ENCODE measurements at regions not wholly inside any gene's neighbourhood (a gene's known extent, or its start where the extent isn't known, plus 50 kb on each side); places are given as distances from the start of the nearest gene placed in this dataset.

DNA sequence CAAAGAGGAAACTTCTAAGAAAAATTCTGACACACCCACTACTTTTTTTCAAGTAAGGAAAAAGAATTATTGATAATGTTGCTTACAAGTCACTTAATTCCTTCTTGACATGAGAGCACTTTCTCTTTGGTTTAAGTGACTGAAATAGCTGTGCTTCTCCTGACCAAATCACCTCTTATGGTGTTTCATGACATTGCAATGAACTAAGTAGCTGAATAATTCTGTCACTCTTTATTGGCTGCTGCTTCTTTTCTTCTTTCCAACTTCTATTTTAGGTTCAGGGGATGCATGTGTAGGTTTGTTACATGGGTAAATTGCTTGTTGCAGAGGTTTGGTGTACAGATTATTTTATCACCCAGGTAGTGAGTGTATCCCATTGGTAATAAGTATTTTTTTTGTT lies 447.6 kb upstream of the NETO1 start:
- no peak for DNase-seq
- H3K36me3 ChIP-seq, result no peaks in the 10 kb centered on the region
- H3K27me3 ChIP-seq, result no peaks in the 10 kb centered on the region
- no peak overlapping the region for H3K4me3 ChIP-seq
- H3K9me3 ChIP-seq, result no peaks in the 10 kb centered on the region

GRCh38 chr18:73313476-73313875 lies 445.7 kb upstream of the NETO1 start:
- DNase-seq, result no peak
- no peak overlapping the region for H3K4me3 ChIP-seq
- no peaks in the 10 kb centered on the region for H3K27me3 ChIP-seq
- H3K9me3 ChIP-seq, result no peaks in the 10 kb centered on the region
- H3K36me3 ChIP-seq, result no peaks in the 10 kb centered on the region

DNA sequence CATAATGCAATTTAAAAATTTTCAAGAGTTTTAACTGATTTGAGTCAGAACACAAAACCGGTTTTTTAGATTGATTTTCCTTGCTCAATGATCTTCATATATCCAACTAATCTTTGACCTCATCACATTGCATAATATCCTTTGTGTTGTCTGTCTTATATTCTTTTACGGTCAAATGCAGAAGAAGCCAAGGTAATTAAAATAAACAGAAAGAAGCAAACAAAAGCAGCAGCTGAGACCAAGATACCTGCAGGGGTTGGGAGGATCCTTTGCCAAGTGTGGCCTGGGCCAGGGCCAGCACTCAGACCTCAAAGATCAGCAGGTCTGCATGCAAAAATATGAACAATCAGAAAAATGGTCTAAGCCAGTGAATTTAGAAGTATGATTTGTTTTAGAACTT lies 428.9 kb upstream of the NETO1 start:
- Histone ChIP-seq H3K4me3 (no peak overlapping the region), H3K27me3 (no peaks in the 10 kb centered on the region), H3K36me3 (no peaks in the 10 kb centered on the region), H3K9me3 (no peaks in the 10 kb centered on the region)
- peak; percentile 4 for DNase-seq

- DNase-seq, result no peak
- no peaks in the 10 kb centered on the region for H3K27me3 ChIP-seq
- H3K4me3 ChIP-seq, result no peak overlapping the region
- no peaks in the 10 kb centered on the region for H3K9me3 ChIP-seq
- no peaks in the 10 kb centered on the region for H3K36me3 ChIP-seq
Measured at GRCh38 chr18:73292156-73292555, 424.4 kb upstream of the NETO1 start.

DNA sequence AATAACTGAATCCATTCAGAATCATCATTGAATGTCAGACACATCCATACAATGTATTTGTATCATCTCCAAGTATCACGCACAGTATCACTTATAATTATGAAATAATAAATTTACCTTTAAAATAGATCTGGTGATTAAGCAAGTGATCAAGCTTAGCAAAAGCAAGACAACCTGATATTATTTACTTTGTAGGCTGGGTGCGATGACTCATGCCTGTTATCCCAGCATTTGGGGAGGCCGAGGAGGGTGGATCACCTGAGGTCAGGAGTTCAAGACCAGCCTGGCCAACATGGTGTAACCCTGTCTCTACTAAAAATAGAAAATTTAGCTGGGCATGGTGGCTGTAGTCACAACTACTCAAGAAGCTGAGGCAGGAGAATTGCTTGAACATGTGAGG lies 421.0 kb upstream of the NETO1 start:
- H3K9me3 ChIP-seq, result no peaks in the 10 kb centered on the region
- no peak overlapping the region for H3K4me3 ChIP-seq
- no peak for DNase-seq
- H3K27me3 ChIP-seq, result no peaks in the 10 kb centered on the region
- no peaks in the 10 kb centered on the region for H3K36me3 ChIP-seq

DNA sequence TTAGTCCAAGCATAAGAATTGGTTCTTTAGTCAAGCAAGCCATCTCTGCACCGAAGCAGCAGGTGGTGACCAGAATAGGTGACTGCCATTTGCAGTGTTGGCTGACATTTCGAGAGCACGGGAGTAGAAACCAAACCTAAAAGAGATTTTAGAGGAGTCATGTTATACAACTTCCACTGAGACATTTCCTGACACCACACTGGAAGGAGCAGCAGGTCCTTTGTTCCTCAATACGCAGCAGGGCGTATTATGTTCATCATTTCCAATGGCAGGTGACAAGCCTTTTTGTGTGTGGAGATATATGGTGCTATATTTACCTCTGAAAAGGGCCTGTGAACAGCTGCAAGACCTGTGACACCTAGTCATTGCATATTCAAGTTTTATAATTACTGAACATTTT lies 418.8 kb upstream of the NETO1 start:
- no peak overlapping the region for H3K4me3 ChIP-seq
- no peaks in the 10 kb centered on the region for H3K27me3 ChIP-seq
- no peaks in the 10 kb centered on the region for H3K36me3 ChIP-seq
- no peak for DNase-seq
- H3K9me3 ChIP-seq, result 0 out of 2 replicates have a peak, but pooled peaks cover 2% of the 10 kb centered on the region

GRCh38 chr18:73283788-73284187 lies 416.0 kb upstream of the NETO1 start:
- 0 out of 2 replicates have a peak, but pooled peaks cover 2% of the 10 kb centered on the region for H3K9me3 ChIP-seq
- no peak overlapping the region for H3K4me3 ChIP-seq
- H3K36me3 ChIP-seq, result no peaks in the 10 kb centered on the region
- H3K27me3 ChIP-seq, result no peaks in the 10 kb centered on the region
- DNase-seq, result no peak

DNA sequence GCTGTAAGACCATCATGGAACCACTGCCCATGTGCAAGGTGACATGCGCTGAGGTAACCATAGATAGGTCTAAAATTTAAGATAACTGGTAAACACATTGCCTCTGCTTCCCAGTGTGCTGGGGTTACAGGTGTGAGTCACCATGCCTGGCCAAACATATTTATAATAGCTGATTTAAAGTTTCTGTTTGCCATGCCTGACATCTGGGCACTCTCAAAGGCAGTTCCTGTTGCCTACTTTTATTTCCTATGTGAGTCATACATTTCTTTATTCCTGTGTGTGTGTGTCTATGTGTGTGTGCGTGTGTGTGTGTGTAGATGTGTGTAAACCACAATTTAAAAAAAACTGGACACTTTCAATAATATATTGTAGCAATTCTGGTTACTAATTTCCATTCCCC lies 415.2 kb upstream of the NETO1 start:
- Histone ChIP-seq H3K36me3 (no peaks in the 10 kb centered on the region), H3K4me3 (no peak overlapping the region), H3K9me3 (0 out of 2 replicates have a peak, but pooled peaks cover 2% of the 10 kb centered on the region), H3K27me3 (no peaks in the 10 kb centered on the region)
- no peak for DNase-seq

GRCh38 chr18:73279498-73279897 lies 411.7 kb upstream of the NETO1 start:
- H3K36me3 ChIP-seq, result no peaks in the 10 kb centered on the region
- H3K9me3 ChIP-seq, result 0 out of 2 replicates have a peak, but pooled peaks cover 2% of the 10 kb centered on the region
- peak; percentile 85 for DNase-seq
- H3K27me3 ChIP-seq, result no peaks in the 10 kb centered on the region
- peak overlapping the region; percentile 20; the same call in 1 of the 2 replicates for H3K4me3 ChIP-seq

DNA sequence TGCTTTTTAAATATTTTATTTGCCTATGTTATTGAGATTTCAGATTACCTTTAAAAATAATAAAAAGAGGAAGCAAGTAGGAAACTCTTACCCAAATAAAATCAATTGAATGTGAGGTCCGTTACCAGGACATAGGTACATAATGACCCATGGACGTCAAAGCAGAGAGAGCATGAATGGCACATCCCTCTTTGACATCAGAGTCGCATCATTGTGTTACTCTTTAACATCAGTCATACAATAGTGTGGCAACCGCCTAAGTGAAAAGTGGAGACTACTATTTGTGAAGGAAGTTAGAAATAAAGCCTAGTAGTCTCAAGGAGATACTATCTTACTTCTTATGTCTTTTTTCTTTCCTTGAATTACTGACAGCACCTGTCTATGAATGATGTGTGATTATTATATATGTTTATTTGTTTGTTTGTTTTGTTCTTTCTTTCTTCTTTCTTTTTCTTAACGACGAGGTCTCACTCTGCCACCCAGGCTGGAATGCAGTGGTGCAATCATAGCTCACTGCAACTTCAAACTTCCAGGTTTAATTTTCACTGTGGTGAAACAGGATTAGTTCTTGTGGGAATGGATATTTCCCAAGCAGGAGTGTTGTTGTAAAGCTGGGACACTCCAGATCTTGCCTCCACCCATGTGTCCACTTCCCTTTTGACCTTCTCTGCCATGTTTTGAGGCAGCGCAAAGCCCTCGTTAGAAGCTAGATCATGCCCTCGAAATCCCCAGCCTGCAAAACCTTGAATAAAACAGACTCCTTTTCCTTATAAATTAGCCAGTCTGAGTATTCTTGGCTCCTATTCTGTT lies 407.2 kb upstream of the NETO1 start:
- H3K9me3 ChIP-seq, result no peaks in the 10 kb centered on the region; the same call in 1 of the 2 replicates
- no peaks in the 10 kb centered on the region for H3K27me3 ChIP-seq
- H3K36me3 ChIP-seq, result no peaks in the 10 kb centered on the region
- no peak overlapping the region for H3K4me3 ChIP-seq
- DNase-seq, result no peak

DNA sequence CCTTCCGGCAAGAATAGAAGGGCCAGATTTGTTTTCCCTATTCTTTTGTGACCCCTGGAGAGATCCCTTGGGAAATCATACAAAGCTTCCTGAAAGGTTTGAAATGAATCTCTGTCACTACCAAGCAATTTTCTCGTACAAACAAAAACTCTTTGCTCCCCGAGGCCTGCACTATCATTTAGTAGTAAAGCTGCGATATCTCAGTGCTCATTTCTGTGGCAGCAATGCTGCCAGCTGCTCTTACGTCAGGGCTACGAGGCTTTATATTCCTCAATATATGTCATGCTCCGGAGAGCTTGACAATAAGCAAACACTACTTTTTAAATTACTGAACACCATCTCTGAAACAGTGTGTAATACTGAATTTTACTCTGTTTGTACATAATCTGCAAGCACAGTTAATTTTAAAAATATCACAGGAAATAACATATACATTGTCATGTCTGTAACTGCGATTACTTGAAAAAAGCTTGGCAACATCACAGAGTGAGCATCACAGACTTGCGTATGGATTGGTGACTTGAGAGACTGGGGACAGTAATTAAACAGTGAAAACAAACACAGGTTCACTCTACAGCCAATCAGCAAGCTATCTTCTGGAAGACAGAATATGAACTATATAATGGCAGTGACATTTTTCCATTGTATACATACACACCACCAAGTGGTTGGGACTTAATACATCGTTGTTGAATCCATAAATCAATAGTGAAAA lies 403.3 kb upstream of the NETO1 start:
- no peak overlapping the region for H3K4me3 ChIP-seq
- H3K36me3 ChIP-seq, result no peaks in the 10 kb centered on the region
- no peak for DNase-seq
- H3K27me3 ChIP-seq, result no peaks in the 10 kb centered on the region
- no peaks in the 10 kb centered on the region; the same call in 1 of the 2 replicates for H3K9me3 ChIP-seq

DNA sequence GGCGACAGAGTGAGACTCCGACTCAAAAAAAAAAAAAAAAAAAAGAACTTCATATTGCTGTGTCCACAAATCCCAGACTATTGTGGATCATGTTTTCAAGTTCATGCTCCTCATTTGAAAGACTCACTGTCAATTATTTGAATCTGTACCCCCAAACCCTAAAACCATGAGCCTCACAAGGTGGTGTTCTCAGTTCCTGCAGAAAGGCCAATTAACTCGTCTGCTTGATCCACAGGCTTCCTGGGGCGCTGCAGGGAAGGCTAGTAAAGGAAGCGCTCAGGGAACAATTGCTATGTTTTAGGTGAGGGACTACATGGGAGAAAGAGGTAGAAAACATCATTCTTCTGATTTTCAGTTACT lies 396.8 kb upstream of the NETO1 start:
- Histone ChIP-seq H3K9me3 (no peaks in the 10 kb centered on the region), H3K4me3 (no peak overlapping the region), H3K27me3 (no peaks in the 10 kb centered on the region), H3K36me3 (no peaks in the 10 kb centered on the region)
- no peak for DNase-seq

DNA sequence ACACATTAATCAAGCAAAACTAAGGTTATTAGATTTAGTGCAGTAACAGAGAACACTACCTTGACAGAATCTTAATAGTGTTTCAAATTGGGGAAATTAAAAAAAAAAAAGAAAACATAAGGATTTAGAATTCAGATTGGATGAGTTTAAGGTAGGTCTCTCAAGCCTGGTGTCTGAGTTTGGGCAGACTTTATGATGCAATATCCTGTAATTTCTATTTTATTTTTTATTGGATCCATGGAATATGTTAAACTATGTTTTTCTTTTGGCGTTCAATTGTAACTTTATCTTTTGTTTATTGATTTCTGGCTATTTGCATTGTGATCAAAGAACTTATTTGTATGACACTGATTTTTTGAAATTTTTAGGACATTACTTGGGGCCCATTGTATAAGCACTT lies 394.1 kb upstream of the NETO1 start:
- no peak for DNase-seq
- no peaks in the 10 kb centered on the region for H3K27me3 ChIP-seq
- H3K4me3 ChIP-seq, result no peak overlapping the region
- H3K9me3 ChIP-seq, result no peaks in the 10 kb centered on the region
- no peaks in the 10 kb centered on the region for H3K36me3 ChIP-seq

DNA sequence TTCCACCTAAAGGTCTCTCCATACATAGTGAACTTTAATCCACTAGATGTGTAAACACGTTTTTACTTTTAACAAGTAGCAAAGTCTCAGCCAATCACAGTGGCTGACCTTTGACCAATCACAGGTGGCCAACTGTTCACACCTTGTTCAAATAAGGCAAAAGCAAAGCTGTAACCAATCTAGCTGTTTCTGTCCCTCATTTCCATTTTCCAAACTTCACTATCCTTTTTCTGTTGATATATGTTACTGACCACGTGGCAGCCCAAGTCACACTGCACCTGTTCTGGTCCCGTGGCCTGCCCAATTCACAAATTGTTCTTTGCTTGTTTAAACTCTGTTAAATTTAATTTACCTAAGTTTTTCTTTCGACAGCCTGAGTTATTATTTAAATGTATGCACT lies 393.5 kb upstream of the NETO1 start:
- no peaks in the 10 kb centered on the region for H3K27me3 ChIP-seq
- H3K36me3 ChIP-seq, result no peaks in the 10 kb centered on the region
- H3K9me3 ChIP-seq, result no peaks in the 10 kb centered on the region
- no peak overlapping the region for H3K4me3 ChIP-seq
- DNase-seq, result no peak

DNA sequence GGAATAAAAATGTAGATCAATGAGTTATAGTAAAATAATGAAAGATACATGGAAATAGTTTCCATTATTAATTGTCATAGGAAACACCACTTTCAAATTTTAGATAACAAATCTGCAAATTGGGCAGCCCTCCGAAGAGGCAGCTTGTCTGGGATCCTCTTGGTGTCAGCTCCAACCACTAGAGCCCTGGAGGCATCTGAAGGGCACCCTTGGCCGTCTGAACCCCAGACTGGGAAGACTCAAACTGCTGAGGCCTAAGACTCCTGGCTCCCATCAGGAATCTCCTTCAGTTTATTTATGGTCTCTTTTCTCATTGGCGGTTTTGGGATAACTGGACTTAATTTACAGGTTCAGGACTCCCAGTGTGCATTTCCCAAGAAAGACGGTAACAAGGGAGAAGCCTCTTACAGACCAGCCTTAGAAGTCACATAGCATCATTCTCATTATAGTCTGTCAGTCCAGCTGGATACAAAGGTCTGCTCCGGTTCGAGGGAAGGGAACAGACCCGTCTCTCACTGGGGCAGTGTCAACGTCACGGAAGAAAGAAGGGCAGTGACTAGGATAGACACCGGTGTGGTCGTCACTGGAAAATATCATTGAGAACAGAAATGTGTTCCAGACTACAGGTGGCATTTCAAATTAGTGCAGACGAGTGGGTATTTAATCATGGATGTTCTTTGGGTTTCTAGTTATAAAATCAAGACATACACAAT lies 390.7 kb upstream of the NETO1 start:
- no peak for DNase-seq
- Histone ChIP-seq H3K27me3 (no peaks in the 10 kb centered on the region), H3K36me3 (no peaks in the 10 kb centered on the region), H3K4me3 (no peak overlapping the region), H3K9me3 (no peaks in the 10 kb centered on the region)

GRCh38 chr18:73254564-73254963 lies 386.8 kb upstream of the NETO1 start:
- no peaks in the 10 kb centered on the region for H3K36me3 ChIP-seq
- no peak overlapping the region for H3K4me3 ChIP-seq
- no peak for DNase-seq
- H3K27me3 ChIP-seq, result no peaks in the 10 kb centered on the region
- no peaks in the 10 kb centered on the region for H3K9me3 ChIP-seq

- Histone ChIP-seq H3K4me3 (no peak overlapping the region), H3K9me3 (no peaks in the 10 kb centered on the region), H3K27me3 (no peaks in the 10 kb centered on the region), H3K36me3 (no peaks in the 10 kb centered on the region)
- DNase-seq, result no peak
Measured at GRCh38 chr18:73249030-73249429, 381.2 kb upstream of the NETO1 start.

All from MG63 (cell line).